ENCODE measurements at regions not wholly inside any gene's neighbourhood (a gene's known extent, or its start where the extent isn't known, plus 50 kb on each side); places are given as distances from the start of the nearest gene placed in this dataset.

- TF ChIP-seq, protein P1, sequence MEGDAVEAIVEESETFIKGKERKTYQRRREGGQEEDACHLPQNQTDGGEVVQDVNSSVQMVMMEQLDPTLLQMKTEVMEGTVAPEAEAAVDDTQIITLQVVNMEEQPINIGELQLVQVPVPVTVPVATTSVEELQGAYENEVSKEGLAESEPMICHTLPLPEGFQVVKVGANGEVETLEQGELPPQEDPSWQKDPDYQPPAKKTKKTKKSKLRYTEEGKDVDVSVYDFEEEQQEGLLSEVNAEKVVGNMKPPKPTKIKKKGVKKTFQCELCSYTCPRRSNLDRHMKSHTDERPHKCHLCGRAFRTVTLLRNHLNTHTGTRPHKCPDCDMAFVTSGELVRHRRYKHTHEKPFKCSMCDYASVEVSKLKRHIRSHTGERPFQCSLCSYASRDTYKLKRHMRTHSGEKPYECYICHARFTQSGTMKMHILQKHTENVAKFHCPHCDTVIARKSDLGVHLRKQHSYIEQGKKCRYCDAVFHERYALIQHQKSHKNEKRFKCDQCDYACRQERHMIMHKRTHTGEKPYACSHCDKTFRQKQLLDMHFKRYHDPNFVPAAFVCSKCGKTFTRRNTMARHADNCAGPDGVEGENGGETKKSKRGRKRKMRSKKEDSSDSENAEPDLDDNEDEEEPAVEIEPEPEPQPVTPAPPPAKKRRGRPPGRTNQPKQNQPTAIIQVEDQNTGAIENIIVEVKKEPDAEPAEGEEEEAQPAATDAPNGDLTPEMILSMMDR (IDR thresholded peaks at IDR 0.05; ENCODE audit: insufficient read depth, low read depth, low read length) = peak; percentile 9
- no peak for TF ChIP-seq EZH2 (IDR thresholded peaks at IDR 0.05; ENCODE audit: insufficient read depth, low read length)
Measured at GRCh38 chrX:10725071-10725470, 104.7 kb upstream of the MID1 start.

Data from astrocyte (in vitro differentiated cells and primary cell).